GM19468 (cell line): ENCODE measurements at regions not wholly inside any gene's neighbourhood (a gene's known extent, or its start where the extent isn't known, plus 50 kb on each side); places are given as distances from the start of the nearest gene placed in this dataset.

ENCODE experiments used
- ATAC-seq: cut with Tn5 transposase; IDR thresholded peaks from one replicate; pipeline ENCODE4 v1.9.1; 2021; ENCODE audit warnings: mild to moderate bottlenecking, moderate library complexity, moderate number of reproducible peaks; ENCODE audit not compliant: unreplicated experiment; ENCODE audit errors: extremely low read depth

DNA sequence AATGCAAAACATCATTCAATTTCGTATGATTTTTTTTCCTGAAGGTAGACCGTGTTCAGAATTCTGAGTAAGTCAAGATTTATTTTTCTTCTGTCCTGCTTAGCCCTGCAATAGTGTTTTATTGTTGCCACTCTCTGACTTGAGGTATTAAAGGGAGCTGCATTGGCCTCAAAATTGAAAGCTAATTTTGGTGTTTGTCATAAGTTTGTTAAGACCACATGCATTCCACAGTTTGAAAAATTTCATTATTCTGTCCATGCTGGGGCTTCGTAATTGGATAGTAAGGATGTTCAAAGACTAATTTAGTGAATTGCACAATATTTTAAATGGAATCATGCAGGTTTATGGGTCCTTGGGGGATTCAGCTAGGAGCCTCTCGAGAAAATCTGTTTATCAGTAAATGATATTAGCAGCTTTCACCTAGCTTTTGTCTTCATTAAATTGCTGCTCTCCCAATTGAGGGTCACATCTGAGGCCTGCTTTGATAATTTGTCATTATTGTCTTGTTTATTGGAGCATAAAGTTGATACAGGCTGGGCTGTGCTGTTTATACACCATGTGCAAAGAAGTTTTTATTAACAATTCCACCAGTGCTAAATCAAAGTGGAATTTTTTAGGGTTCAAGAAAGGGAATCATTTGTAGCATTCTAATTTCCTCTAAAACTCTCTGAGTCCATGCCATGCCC lies 339.8 kb upstream of the OBI1 start:
- ATAC-seq: no peak

DNA sequence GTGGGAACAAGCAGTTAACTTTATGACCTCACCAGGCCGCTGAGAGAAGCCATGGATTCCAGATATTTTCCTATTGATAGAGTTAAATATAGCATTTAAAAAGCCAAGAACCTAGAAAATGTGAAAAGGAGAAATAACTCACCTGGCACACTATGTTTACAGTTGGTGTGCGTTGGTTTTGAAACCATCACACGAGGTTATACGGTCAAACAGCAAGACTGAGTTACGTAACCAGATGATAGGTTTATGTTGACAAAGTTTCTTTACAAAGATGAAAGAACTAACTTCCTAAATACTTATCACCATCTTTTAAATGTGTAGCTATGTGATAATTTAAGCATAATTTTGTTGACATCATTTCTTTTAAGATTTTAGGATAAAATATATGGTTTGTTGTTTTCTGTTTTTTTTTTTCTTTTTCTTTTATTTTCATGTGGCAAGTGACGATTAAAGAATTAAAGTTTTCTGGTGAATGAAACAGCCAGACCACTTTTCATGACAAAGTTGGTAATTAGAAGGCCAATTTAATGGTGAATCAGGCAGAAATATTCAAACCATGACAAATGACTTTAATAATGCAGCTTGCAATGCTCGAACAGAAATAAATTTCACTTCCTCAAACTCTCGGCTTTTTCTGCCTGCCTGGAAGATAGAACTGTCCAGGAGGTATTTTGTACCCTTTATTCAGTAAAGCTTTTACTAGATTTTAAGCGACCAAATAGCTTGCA lies 339.1 kb upstream of the OBI1 start:
- no peak for ATAC-seq

DNA sequence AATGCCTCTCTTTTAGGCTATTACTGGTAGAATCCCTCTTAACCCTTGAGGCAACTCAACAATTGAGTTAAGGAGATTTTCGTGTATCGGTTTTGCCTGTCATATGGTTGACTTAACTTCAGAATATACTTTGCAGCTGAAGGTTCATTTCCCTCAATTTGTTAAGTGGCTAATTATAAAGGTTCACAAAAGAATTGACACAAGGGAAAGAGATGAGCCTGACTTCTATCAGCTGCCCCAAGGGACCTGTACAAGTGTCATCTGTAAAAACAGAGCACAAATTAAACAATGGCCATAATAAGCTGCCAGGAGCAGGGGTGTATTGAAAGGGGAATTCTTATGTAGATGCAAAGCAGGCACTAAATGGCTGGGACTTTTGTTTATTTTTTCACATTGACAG lies 334.8 kb upstream of the OBI1 start:
- ATAC-seq: no peak

DNA sequence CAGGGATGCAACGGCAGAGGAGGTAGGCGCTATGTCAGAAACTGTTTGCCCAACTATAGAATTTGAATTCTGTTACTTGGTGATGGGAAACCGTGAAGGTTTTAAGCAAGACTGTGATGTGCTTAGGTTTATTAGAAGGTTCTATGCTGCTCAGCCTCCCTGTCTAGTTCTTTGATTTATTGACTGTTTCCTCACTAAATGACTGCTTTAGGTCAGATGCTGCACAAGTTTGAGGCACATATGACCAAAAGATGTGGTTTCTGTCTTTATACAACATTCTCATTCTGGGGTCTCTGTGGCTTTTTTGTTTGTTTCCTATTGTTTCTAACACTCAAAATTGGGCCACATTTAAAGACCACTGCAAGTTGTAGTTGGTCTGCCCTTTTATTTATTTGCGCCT lies 323.0 kb upstream of the OBI1 start:
- no peak for ATAC-seq

DNA sequence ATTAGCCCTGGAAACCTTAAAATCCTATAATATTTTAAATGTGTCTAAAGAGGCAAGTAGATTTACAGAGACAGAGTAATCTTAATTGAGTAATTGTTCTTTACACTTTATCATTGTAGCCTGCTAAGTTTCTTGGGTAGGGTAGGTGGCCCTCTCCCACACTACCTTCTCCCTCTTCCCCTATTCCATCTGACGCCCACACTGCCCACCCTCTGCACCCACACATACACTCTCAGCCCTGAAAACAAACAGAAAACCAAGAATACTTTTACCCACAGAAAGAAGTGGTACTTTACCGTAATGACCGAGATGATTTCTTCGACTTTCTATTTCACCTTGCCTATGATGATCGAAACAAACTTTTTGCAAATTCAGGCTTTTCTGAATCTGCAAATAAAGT lies 320.4 kb upstream of the OBI1 start:
- no peak for ATAC-seq

DNA sequence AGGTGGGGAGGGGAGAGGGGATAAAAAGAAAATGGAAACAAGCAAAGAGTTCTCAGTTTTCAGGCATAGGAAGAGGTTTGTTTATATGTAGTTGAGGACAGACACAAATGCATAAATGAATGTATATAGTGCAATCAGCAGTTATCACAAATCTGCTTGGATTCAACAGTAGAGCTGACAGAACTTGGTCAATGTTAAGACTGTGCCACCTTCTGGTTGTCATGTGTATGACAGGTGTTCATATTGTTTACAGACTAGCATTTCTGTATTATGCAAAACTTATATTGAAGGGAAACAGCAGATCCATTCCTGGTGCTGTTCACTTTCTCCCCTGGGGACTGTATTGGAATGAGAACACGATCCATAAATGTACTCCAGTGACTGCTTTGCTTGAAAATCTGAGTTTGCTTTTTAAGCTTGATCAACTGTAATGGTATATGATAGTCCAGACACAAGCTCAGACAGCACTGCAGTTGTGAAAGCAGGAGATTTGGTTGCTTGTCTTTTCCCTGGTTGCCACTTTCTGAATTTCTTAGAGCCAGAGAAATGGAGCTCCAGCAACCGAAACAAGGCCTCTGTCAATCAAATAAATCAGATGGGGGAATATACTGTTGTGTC lies 319.5 kb upstream of the OBI1 start:
- ATAC-seq: peak; percentile 89

DNA sequence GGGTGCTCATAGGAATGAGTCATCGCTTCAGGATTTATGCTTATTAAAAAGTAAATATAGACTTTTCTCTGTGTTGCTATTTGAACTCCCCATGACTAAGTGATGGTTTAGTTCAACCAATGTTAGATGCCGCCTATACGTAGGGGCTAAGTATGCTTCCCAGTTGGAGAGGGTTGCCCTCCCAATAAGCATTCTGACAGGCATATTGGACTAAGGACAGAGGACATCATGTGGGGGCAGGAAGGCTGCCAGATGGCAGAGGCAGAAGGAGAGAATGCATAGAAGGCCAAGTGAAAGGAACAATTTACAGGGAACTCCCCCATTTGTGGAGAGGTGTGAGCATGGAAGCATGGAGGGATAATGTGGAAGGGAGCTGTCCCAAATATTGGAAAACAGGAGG lies 318.4 kb upstream of the OBI1 start:
- no peak for ATAC-seq

DNA sequence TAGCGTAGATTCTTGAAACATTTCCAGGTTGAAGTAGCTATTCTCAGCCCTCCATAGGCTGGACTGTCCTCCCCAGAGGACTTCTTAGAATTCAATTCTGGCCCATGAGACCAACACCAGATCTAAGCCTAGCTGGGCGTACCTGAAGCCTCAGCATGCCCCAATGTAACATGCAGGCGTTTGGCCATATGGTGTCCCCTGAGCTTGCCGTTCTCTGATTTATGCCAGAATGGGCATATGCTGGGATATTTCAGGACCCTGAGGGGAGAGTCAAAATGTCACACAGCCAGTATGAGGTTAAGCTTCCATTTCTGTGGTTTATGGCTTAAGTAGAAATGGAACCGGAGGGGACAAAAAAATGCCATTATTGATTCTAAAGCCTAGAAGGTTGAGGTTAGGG lies 317.7 kb upstream of the OBI1 start:
- ATAC-seq: no peak

DNA sequence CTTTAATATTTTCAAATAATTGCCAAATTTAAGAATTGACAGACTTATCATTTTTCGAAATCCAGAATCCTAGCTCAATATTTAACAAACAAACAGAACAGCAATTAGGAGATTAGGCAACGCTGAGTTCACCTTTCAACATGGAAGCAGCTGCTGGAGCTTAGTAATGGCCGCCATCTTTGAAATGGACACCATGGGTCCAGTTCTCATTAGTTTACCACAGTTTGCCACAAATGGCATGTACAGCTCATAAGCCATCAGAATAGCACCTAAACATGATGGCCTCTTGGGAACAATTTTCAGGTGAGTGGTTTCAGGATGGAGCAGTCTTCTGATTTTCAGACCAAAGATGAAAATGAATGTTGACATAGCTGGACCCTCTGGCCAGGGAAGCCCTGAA lies 313.6 kb upstream of the OBI1 start:
- ATAC-seq: no peak

DNA sequence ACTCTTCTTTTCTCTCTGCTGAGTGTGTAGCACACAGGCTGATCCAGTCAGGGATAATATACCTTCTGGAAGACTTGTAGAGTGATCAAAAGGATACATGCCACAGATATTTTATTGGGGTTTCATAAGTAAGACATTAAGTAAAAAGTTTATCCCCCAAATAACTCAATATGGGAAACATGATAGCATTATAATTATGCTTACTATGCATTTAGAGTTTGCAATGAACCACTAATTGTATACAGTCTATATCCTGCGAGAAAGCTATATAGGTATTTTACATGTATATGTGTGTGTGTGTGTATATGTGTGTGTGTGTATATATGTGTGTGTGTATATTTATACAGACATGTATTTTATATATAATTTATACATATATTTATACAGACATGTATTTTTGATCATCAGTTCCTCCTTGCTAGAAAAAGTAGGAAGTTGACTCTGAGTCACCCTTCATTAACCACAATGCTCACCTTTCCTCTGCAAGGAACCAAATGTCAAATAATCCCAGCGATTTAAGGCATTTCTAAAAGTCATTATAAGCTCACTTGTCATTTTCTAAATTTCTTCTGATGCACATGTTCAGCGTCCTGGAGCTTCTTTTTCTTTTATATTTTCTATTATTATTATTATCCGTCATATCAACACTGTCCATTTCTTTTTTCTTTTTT lies 312.5 kb upstream of the OBI1 start:
- ATAC-seq: no peak

DNA sequence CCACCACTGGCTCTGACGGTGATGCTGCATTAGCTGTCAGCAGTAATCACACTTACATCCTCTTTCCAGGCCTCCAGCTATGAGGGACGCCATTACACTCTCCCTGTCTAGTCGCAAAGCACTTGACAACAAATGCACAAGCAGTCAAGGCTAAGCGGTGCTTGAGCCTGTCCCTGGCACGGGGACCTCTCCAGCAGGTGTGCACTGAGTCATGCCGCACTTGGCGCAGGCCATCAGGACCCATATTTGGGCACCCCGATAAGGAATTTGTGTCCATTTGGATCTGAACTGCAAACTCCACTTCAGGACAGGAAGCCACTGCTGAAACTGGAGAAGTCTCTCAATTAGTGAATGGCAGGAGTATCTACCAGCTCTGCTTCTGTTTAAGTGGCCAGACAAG lies 301.9 kb upstream of the OBI1 start:
- no peak for ATAC-seq

DNA sequence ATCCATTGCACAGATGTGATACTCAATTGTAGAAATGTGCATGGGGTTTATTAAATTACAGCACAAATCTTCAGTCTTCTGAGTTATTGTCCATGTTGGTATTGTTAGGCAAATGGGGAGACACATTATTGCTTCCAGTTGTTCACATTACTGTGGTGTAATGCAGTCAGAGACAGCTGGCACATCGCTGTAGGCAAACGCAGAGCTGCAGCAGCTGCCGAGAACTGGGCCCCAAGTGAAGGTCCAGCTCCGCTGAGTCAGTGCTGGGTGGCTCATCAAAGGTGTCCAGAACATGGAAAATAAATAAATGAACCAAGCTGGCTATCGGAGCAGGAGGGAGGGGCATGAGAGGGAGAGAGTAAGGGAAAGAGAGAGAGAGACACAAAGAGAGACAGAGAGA lies 299.1 kb upstream of the OBI1 start:
- ATAC-seq: no peak

DNA sequence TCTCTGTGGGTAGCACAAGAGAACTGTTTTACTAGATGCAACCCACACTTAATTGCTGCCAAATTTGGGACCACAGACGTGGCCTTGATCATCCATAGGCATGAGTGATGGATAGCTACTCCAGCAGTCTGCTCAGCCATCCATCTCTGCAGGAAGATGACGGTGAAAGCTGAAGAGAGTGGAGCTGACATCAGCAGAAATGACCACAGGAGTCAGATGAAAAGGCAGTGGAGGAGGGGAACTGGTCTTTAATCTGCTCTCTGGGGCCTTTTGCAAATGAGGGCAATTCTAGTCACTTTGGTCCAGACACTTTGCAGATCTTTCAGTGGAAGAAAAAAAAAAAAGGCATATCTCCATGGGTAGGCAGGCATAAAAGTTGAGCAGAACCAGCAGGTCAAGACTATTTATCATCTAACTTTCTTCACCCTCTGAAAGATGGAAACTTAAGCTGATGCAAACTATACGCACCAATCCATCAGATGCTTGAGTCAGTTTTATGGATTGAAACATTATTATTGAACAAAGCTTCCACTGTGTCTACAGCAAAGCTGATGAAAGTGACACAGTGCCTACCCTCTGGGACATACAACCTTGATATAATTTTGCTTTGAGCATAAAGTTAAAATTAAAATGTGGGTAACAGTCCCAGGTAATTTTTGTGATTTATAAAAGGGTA lies 281.6 kb upstream of the OBI1 start:
- ATAC-seq: no peak

DNA sequence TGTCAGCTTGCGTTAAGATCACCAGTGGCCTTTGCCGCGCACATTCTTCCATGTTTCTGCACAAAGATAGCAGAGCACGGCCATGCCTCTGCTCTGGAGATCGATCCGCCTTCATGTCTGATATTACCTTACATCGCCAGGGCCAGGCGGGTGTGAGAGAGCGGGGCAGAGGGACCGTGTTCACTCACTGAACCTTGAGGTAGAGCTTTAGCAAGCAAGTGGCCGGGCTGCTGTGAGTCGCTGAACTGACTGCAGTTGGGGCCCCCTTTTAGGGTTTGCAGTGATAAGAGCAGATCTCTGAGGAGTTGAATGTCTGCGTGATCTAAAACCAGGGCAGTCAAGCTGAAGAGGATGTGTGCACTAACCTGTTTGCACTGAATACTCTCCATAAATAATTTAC lies 275.4 kb upstream of the OBI1 start:
- no peak for ATAC-seq

DNA sequence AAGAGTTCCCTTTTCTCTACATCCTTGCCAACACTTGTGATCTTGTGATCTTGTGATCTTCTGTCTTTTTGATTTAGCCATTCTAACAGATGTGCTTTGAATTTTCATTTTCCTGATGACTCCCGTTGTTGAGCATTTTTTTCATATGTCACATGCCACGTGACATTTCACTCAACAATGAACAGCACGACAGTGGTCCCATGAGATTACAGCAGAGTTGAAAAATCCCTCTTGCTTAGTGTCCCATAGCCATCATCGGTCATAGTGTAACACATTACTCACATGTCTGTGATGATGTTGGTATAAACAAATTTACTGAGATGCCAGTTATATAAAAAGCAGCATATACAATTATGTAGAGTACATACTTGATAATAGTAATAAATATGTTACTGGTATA lies 256.1 kb upstream of the OBI1 start:
- no peak for ATAC-seq

DNA sequence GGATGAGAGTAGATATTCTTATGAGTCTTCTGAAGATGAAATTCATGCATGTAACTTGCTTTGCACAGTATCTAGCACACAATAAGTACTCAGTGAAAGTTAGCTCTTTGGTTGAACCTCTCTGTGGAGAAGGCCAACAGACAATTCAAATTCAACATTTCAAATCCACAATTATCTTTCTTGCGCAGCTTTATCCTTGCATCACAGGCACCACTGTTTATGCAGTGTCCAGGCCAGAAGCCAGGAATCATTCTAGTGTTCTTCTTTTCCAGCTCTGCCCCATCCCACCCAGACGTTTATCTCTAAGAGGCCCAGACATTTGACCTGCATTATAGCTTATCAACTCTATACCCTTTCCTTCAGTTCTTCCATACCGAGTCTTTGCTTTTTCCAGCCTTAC lies 254.7 kb upstream of the OBI1 start:
- no peak for ATAC-seq

DNA sequence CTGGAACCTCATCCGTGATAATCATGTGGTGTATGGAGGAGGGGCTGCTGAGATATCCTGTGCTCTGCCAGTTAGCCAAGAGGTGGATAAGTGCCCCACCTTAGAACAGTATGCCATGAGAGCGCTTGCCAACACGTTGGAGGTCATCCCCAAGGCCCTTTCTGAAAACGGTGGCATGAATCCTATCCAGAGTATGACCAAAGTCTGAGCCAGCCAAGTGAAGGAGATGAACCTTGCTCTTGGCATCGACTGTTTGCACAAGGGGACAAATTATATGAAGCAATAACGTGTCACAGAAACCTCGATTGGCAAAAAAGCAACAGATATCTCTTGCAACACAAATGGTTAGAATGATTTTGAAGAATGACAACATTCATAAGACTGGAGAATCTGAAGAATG lies 251.2 kb upstream of the OBI1 start:
- ATAC-seq: no peak

DNA sequence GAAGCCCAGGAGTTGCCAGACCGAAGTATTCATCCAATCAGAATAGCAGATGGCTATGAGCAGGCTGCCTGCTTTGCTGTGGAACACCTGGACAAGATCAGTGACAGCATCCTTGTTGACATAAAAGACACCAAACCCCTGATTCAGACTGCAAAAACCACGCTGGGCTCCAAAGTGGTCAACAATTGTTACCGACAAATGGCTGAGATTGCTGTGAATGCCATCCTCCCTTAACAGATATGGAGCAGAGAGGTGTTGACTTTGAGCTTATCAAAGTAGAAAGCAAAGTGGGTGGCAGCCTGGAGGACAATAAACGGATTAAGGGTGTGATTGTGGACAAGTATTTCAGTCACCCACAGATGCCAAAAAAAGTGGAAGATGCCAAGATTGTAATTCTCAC lies 250.3 kb upstream of the OBI1 start:
- no peak for ATAC-seq

DNA sequence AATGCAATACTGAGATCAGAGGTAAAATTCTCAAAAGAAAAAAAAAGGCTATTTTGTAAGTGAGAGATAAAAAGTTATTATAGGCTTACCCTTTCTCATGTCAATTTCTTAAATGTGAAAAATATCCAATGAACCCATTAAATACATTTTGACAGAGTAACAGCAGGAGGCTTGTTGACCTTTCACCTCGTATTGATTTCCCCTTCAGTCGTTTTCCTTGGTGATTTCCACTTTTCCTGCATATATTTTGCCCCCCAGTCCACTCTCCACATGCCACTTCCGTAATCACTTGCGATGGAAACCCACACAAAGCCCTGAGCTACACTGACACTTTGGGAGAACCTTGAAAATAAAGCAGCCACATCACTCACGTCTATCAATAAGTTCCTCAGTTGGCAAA lies 248.1 kb upstream of the OBI1 start:
- no peak for ATAC-seq

DNA sequence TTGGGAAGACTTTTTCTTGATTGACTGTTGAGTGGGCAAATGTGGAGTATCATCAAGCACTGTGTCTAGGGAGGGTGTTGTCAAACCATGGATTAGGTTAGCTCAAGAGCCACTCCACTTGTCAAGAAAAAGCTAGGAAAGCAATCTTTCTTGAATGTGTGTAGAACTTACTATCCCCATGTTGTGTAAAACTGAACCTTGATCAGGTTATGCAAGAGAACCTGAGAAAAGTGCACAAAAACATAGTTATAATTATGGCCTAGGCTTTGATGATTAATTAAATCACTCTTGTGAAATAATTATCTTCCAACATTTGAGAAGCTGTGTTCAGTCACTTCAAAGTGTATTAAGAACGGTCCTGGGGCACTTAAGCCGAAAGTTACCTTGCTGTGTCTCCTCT lies 238.2 kb upstream of the OBI1 start:
- no peak for ATAC-seq

DNA sequence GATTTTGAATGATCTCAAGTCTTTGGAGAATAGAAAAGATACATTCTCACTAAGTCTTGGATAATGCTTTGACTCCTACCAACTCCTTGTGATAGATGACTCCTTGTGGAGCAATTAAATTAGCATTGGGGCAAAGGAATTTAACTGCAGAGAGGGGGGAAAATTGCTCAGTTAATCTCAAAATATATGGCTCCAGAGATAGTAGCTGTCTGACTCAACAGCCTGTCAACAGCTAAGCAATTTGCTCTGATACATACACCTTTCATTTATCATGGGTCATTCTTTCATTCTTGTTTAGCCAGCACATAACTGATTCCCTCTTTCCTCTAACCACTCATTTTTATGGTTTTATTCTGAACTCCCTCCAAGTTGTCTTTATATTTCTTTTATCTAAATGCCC lies 225.6 kb upstream of the OBI1 start:
- ATAC-seq: no peak
